Neural crest cell (in vitro differentiated cells): ENCODE measurements at regions not wholly inside any gene's neighbourhood (a gene's known extent, or its start where the extent isn't known, plus 50 kb on each side); places are given as distances from the start of the nearest gene placed in this dataset.
"Not testable (repeated sequence)": the region's sequence is repeated elsewhere in the genome, so short reads cannot be mapped to it uniquely, and the experiment has no call there.

Source experiments
- DNase-seq: peaks from one replicate; pipeline ENCODE4 v3.0.0; 2021; ENCODE audit warnings: low read depth, mixed read lengths, low spot score
- H3K27ac Mint-ChIP-seq: one replicate; pipeline ENCODE4 v1.8.0; 2021; ENCODE audit warnings: mild to moderate bottlenecking, mixed read lengths; ENCODE audit not compliant: unreplicated experiment
- H3K27me3 Mint-ChIP-seq: 2 replicates; pipeline ENCODE4 v1.8.0; 2021; ENCODE audit warnings: low read depth, mild to moderate bottlenecking, mixed read lengths
- H3K36me3 Mint-ChIP-seq: 2 replicates; pipeline ENCODE4 v1.8.0; 2021; ENCODE audit warnings: low read depth, mild to moderate bottlenecking, mixed read lengths
- H3K4me1 Mint-ChIP-seq: 2 replicates; pipeline ENCODE4 v1.8.0; 2021; ENCODE audit warnings: mixed read lengths
- H3K4me3 Mint-ChIP-seq: one replicate; pipeline ENCODE4 v1.8.0; 2021; ENCODE audit warnings: mild to moderate bottlenecking, mixed read lengths
- H3K9me3 Mint-ChIP-seq: 2 replicates; pipeline ENCODE4 v1.8.0; 2021; ENCODE audit warnings: mixed read lengths
- CTCF ChIP-seq: fragments of 200-600 bp; sonication (generic); conservative IDR thresholded peaks from 2 replicates; pipeline ENCODE4 v1.5.0; 2021; ENCODE audit warnings: antibody characterized with exemption, mild to moderate bottlenecking

- H3K9me3 Mint-ChIP-seq: peaks cover 3% of the 10 kb centered on the region
- no peaks in the 10 kb centered on the region for H3K36me3 Mint-ChIP-seq
- peak overlapping the region; percentile 58 for H3K27ac Mint-ChIP-seq
- H3K4me1 Mint-ChIP-seq: peaks cover 5% of the 10 kb centered on the region
- no peak for TF ChIP-seq CTCF
- DNase-seq: no peak
- H3K27me3 Mint-ChIP-seq: no peaks in the 10 kb centered on the region
- H3K4me3 Mint-ChIP-seq: no peak overlapping the region
Observed at GRCh38 chr10:3925184-3925583, 140.2 kb upstream of the KLF6 start.

GRCh38 chr10:3924344-3924743, 139.3 kb upstream of the KLF6 start:
- no peak for DNase-seq
- peak overlapping the region; percentile 67 for H3K27ac Mint-ChIP-seq
- peaks cover 13% of the 10 kb centered on the region for H3K4me1 Mint-ChIP-seq
- peaks cover 3% of the 10 kb centered on the region for H3K9me3 Mint-ChIP-seq
- no peak for TF ChIP-seq CTCF
- no peak overlapping the region for H3K4me3 Mint-ChIP-seq
- H3K27me3 Mint-ChIP-seq: no peaks in the 10 kb centered on the region
- no peaks in the 10 kb centered on the region for H3K36me3 Mint-ChIP-seq

- Mint-ChIP-seq H3K36me3 (peaks cover 4% of the 10 kb centered on the region), H3K27me3 (no peaks in the 10 kb centered on the region), H3K4me3 (no peak overlapping the region), H3K9me3 (peaks cover 3% of the 10 kb centered on the region), H3K27ac (no peak overlapping the region), H3K4me1 (peaks cover 13% of the 10 kb centered on the region)
- no peak for DNase-seq
- no peak for TF ChIP-seq CTCF
Observed at GRCh38 chr10:3923033-3923432, 138.0 kb upstream of the KLF6 start.

- Mint-ChIP-seq H3K27me3 (no peaks in the 10 kb centered on the region), H3K4me3 (no peak overlapping the region), H3K4me1 (peaks cover 13% of the 10 kb centered on the region), H3K36me3 (peaks cover 4% of the 10 kb centered on the region), H3K9me3 (peaks cover 11% of the 10 kb centered on the region), H3K27ac (no peak overlapping the region)
- DNase-seq: no peak
- TF ChIP-seq CTCF: no peak
Observed at GRCh38 chr10:3919709-3920308, 134.8 kb upstream of the KLF6 start.

- not testable (repeated sequence) for H3K4me3 Mint-ChIP-seq, H3K27ac Mint-ChIP-seq, H3K36me3 Mint-ChIP-seq, H3K27me3 Mint-ChIP-seq, DNase-seq, H3K4me1 Mint-ChIP-seq, H3K9me3 Mint-ChIP-seq
Observed at GRCh38 chr10:3917392-3917791, 132.4 kb upstream of the KLF6 start.

- H3K27me3 Mint-ChIP-seq: no peaks in the 10 kb centered on the region
- peaks cover 16% of the 10 kb centered on the region for H3K4me1 Mint-ChIP-seq
- no peak overlapping the region for H3K27ac Mint-ChIP-seq
- no peak overlapping the region for H3K4me3 Mint-ChIP-seq
- H3K36me3 Mint-ChIP-seq: peaks cover 4% of the 10 kb centered on the region
- no peak for TF ChIP-seq CTCF
- H3K9me3 Mint-ChIP-seq: peaks cover 8% of the 10 kb centered on the region
- no peak for DNase-seq
Observed at GRCh38 chr10:3914733-3915132, 129.7 kb upstream of the KLF6 start.
